T-helper 1 cell treated with Interleukin-12 subunit alpha and Interleukin-12 subunit beta and Interleukin-4 antibody, amounts not matched to agents 30 μg/mL and 1 μg/mL, for 36 hours (primary cell): ENCODE measurements at regions not wholly inside any gene's neighbourhood (a gene's known extent, or its start where the extent isn't known, plus 50 kb on each side); places are given as distances from the start of the nearest gene placed in this dataset.
"Not testable (repeated sequence)": the region's sequence is repeated elsewhere in the genome, so short reads cannot be mapped to it uniquely, and the experiment has no call there.

Experiments
- H3K27ac Mint-ChIP-seq: one replicate; pipeline ENCODE4 v1.8.0; 2021; ENCODE audit warnings: mild to moderate bottlenecking, mixed read lengths
- H3K27me3 Mint-ChIP-seq: one replicate; pipeline ENCODE4 v1.8.0; 2021; ENCODE audit warnings: low read depth, mixed read lengths
- H3K36me3 Mint-ChIP-seq: one replicate; pipeline ENCODE4 v1.8.0; 2021; ENCODE audit warnings: low read depth, mixed read lengths
- H3K4me1 Mint-ChIP-seq: one replicate; pipeline ENCODE4 v1.8.0; 2021; ENCODE audit warnings: low read depth, mixed read lengths
- H3K4me3 Mint-ChIP-seq: one replicate; pipeline ENCODE4 v1.8.0; 2021; ENCODE audit warnings: mild to moderate bottlenecking, moderate library complexity, mixed read lengths
- H3K9me3 Mint-ChIP-seq: one replicate; pipeline ENCODE4 v1.8.0; 2021; ENCODE audit warnings: mixed read lengths

DNA sequence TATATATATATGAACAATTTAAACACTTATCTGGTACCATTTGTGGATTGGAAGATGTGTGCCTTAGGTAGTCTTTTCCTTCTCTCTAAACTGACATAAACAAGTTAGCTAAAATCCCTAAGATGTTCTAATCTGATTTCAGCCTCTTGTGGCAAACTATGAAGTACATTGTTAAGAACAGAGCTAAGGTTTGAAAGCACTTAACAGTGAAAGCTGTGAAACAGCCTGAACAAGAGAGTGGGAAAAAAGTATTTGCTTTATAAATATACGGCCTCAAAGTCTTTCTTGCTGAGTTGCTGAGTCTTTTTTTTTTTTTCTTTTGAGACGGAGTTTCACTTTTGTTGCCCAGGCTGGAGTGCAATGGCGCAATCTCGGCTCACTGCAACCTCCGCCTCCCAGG is 53.7 kb upstream of the PELI2 start:
- Mint-ChIP-seq H3K9me3 (no peaks in the 10 kb centered on the region), H3K27me3 (peaks cover 12% of the 10 kb centered on the region), H3K36me3 (no peaks in the 10 kb centered on the region), H3K27ac (no peak overlapping the region), H3K4me1 (no peaks in the 10 kb centered on the region), H3K4me3 (no peak overlapping the region)

DNA sequence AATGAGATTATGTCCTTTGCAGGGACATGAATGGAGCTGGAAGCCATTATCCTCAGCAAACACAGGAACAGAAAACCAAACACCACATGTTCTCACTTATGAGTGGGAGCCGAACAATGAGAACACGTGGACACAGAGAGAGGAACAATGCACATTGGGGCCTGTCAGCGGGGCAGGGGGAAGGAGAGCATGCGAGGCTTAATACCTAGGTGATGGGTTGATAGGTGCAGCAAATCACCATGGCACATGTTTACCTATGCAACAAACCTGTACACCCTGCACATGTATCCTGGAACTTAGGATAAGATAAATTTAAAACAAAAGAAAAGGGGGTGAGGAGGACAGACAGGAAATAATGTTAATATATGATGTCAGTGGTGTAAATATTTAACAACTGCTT is 53.0 kb upstream of the PELI2 start:
- H3K36me3 Mint-ChIP-seq, H3K27ac Mint-ChIP-seq, H3K4me1 Mint-ChIP-seq, H3K9me3 Mint-ChIP-seq, H3K4me3 Mint-ChIP-seq: not testable (repeated sequence)
- peaks cover 12% of the 10 kb centered on the region for H3K27me3 Mint-ChIP-seq

- Mint-ChIP-seq H3K4me1 (no peaks in the 10 kb centered on the region), H3K27ac (no peak overlapping the region), H3K4me3 (no peak overlapping the region), H3K36me3 (no peaks in the 10 kb centered on the region), H3K27me3 (peaks cover 11% of the 10 kb centered on the region), H3K9me3 (no peaks in the 10 kb centered on the region)
Observed at GRCh38 chr14:56065621-56066290, 52.5 kb upstream of the PELI2 start.
